NCI-H146 (cell line): ENCODE measurements at regions not wholly inside any gene's neighbourhood (a gene's known extent, or its start where the extent isn't known, plus 50 kb on each side); places are given as distances from the start of the nearest gene placed in this dataset.
"Not testable (repeated sequence)": the region's sequence is repeated elsewhere in the genome, so short reads cannot be mapped to it uniquely, and the experiment has no call there.

Experiments
- DNase-seq: peaks from one replicate; lab custom pipeline; 2025; lab: John Stamatoyannopoulos, UW

- DNase-seq: no peak
Observed at GRCh38 chr12:127043731-127044130, 1223.2 kb upstream of the TMEM132C start.

GRCh38 chr12:127044836-127045235 lies 1222.1 kb upstream of the TMEM132C start:
- no peak for DNase-seq

- DNase-seq: no peak
Observed at GRCh38 chr12:127046467-127046866, 1220.5 kb upstream of the TMEM132C start.

GRCh38 chr12:127048057-127048456 lies 1218.9 kb upstream of the TMEM132C start:
- no peak for DNase-seq

- not testable (repeated sequence) for DNase-seq
Observed at GRCh38 chr12:127048525-127048924, 1218.4 kb upstream of the TMEM132C start.

- no peak for DNase-seq
Observed at GRCh38 chr12:127051139-127051538, 1215.8 kb upstream of the TMEM132C start.

GRCh38 chr12:127052511-127053232 lies 1214.3 kb upstream of the TMEM132C start:
- no peak for DNase-seq

- DNase-seq: no peak
Observed at GRCh38 chr12:127054531-127054930, 1212.4 kb upstream of the TMEM132C start.

GRCh38 chr12:127060310-127060847 lies 1206.6 kb upstream of the TMEM132C start:
- DNase-seq: peak; percentile 24

- no peak for DNase-seq
Observed at GRCh38 chr12:127060933-127061332, 1206.0 kb upstream of the TMEM132C start.

GRCh38 chr12:127063339-127064072 lies 1203.5 kb upstream of the TMEM132C start:
- peak; percentile 10 for DNase-seq

- DNase-seq: no peak
Observed at GRCh38 chr12:127064207-127064606, 1202.8 kb upstream of the TMEM132C start.

GRCh38 chr12:127065595-127065994 lies 1201.4 kb upstream of the TMEM132C start:
- no peak for DNase-seq

GRCh38 chr12:127070515-127071157 lies 1196.3 kb upstream of the TMEM132C start:
- no peak for DNase-seq

- DNase-seq: no peak
Observed at GRCh38 chr12:127074161-127074560, 1192.8 kb upstream of the TMEM132C start.

- no peak for DNase-seq
Observed at GRCh38 chr12:127075981-127076380, 1191.0 kb upstream of the TMEM132C start.

GRCh38 chr12:127077262-127078045 lies 1189.5 kb upstream of the TMEM132C start:
- no peak for DNase-seq

GRCh38 chr12:127078577-127079350 lies 1188.2 kb upstream of the TMEM132C start:
- no peak for DNase-seq

- no peak for DNase-seq
Observed at GRCh38 chr12:127079636-127080035, 1187.3 kb upstream of the TMEM132C start.

- DNase-seq: no peak
Observed at GRCh38 chr12:127081058-127081457, 1185.9 kb upstream of the TMEM132C start.
